ENCODE measurements at regions not wholly inside any gene's neighbourhood (a gene's known extent, or its start where the extent isn't known, plus 50 kb on each side); places are given as distances from the start of the nearest gene placed in this dataset.

GRCh38 chr3:168738527-168739325 lies 643.0 kb upstream of the GOLIM4 start:
- no peak for DNase-seq

GRCh38 chr3:168736202-168736601 lies 640.5 kb upstream of the GOLIM4 start:
- no peak for DNase-seq

GRCh38 chr3:168730073-168730472 lies 634.3 kb upstream of the GOLIM4 start:
- no peak for DNase-seq

- DNase-seq = no peak
Measured at GRCh38 chr3:168722091-168722490, 626.4 kb upstream of the GOLIM4 start.

- no peak for DNase-seq
Measured at GRCh38 chr3:168714609-168715240, 619.0 kb upstream of the GOLIM4 start.

GRCh38 chr3:168709073-168709472 lies 613.3 kb upstream of the GOLIM4 start:
- DNase-seq = no peak

- no peak for DNase-seq
Measured at GRCh38 chr3:168707900-168708299, 612.2 kb upstream of the GOLIM4 start.

GRCh38 chr3:168705412-168705811 lies 609.7 kb upstream of the GOLIM4 start:
- no peak for DNase-seq

- DNase-seq = no peak
Measured at GRCh38 chr3:168696051-168696450, 600.3 kb upstream of the GOLIM4 start.

GRCh38 chr3:168693870-168694269 lies 598.1 kb upstream of the GOLIM4 start:
- DNase-seq = no peak

- no peak for DNase-seq
Measured at GRCh38 chr3:168688267-168688666, 592.5 kb upstream of the GOLIM4 start.

- no peak for DNase-seq
Measured at GRCh38 chr3:168684519-168684918, 588.8 kb upstream of the GOLIM4 start.

- DNase-seq = no peak
Measured at GRCh38 chr3:168678730-168679129, 583.0 kb upstream of the GOLIM4 start.

GRCh38 chr3:168671091-168671490 lies 575.4 kb upstream of the GOLIM4 start:
- no peak for DNase-seq

GRCh38 chr3:168660879-168661657 lies 565.3 kb upstream of the GOLIM4 start:
- DNase-seq = peak in 1 of 2 experiments; percentile 15

GRCh38 chr3:168659015-168659414 lies 563.3 kb upstream of the GOLIM4 start:
- no peak for DNase-seq

- DNase-seq = no peak
Measured at GRCh38 chr3:168655611-168656010, 559.9 kb upstream of the GOLIM4 start.

- no peak for DNase-seq
Measured at GRCh38 chr3:168654700-168655099, 559.0 kb upstream of the GOLIM4 start.

- no peak for DNase-seq
Measured at GRCh38 chr3:168653255-168653654, 557.5 kb upstream of the GOLIM4 start.

- DNase-seq = no peak
Measured at GRCh38 chr3:168648321-168648720, 552.6 kb upstream of the GOLIM4 start.

GRCh38 chr3:168647582-168647981 lies 551.9 kb upstream of the GOLIM4 start:
- DNase-seq = no peak

GRCh38 chr3:168645180-168645579 lies 549.5 kb upstream of the GOLIM4 start:
- no peak for DNase-seq

GRCh38 chr3:168628549-168628948 lies 532.8 kb upstream of the GOLIM4 start:
- DNase-seq = no peak

- DNase-seq = no peak
Measured at GRCh38 chr3:168625477-168625876, 529.8 kb upstream of the GOLIM4 start.
